AG09309 (cell line): ENCODE measurements at regions not wholly inside any gene's neighbourhood (a gene's known extent, or its start where the extent isn't known, plus 50 kb on each side); places are given as distances from the start of the nearest gene placed in this dataset.

Experiments used
- DNase-seq: peaks from one replicate; pipeline ENCODE4 v3.0.0-alpha.2; 2010; ENCODE audit warnings: low read depth
- H3K4me3 ChIP-seq: 2 replicates; pipeline ENCODE4 v1.5.1; 2011; ENCODE audit warnings: mild to moderate bottlenecking, low read depth, low read length, moderate library complexity; ENCODE audit not compliant: control insufficient read depth
- CTCF ChIP-seq: IDR thresholded peaks from 2 replicates; pipeline ENCODE4 v1.5.1; 2011; ENCODE audit warnings: mild to moderate bottlenecking, low read depth, low read length, inconsistent platforms; ENCODE audit not compliant: insufficient read depth, control insufficient read depth; ENCODE audit errors: missing control alignments

DNA sequence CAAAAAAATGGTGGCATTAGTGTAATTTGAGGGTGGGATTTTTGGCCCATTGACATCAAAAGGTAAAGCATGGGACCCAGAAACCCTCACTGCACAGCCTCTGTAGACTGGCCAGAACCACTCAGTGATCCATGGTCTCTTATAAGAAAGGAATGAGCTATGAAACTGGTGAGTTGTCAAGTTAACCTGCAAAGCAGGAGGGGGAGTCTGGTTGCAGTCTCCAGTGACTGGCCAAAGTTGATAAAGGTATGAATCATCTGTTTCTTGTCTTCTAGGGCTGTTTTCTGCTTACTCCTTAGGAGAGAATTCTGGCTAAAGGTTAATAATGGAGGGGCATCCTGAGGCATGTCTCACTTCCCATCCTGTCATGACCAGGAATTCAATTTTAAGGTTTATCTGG lies 325.2 kb downstream of the TLR4 start:
- DNase-seq = no peak
- TF ChIP-seq CTCF = no peak

DNA sequence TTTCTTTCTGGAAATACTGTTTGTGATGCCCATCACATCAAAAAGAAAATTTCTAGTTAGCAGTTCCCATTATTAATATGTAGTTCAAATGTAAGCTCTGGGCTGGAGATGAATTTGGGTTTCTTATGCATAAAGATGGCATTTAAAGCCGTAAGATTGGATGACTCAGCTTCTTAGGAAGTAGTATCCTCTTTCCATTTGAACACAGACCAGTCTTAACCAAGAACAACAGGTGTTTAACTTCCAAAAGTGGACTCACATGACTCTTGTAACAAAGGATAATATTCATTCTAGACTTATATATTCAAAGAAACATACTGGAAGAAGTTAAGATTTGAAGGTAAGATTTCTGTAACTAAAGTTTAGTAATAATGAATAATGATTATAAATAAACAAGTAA lies 330.5 kb downstream of the TLR4 start:
- TF ChIP-seq CTCF = no peak
- H3K4me3 ChIP-seq = no peak overlapping the region
- DNase-seq = no peak

More for the DNA sequence above, 325.2 kb downstream of the TLR4 start:
- no peak overlapping the region for H3K4me3 ChIP-seq

- no peak overlapping the region for H3K4me3 ChIP-seq
- DNase-seq = no peak
Measured at GRCh38 chr9:118038713-118039112, 334.5 kb downstream of the TLR4 start.

DNA sequence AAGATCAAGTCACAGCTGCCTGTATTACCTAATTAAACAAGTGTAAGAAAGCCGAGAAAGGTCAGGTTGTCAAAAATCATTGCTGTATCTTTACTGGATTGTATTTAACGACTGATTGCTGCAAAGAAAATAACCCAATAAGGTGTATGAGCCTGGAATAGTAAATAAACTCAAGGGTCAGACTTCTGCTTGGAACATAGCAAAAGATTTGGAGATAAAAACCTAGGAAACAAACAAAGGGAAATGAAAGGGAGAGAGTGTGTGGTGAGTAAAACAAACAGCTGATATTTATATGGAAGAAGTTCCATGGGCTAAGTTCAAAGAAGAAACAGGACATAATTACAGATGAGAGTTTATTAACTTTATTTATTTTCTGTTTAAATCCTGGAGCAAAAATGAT lies 354.0 kb downstream of the TLR4 start:
- H3K4me3 ChIP-seq = no peak overlapping the region
- DNase-seq = no peak
- no peak for TF ChIP-seq CTCF

More at GRCh38 chr9:118038713-118039112, 334.5 kb downstream of the TLR4 start:
- TF ChIP-seq CTCF = no peak

GRCh38 chr9:118059484-118060278 lies 355.5 kb downstream of the TLR4 start:
- H3K4me3 ChIP-seq = no peak overlapping the region
- TF ChIP-seq CTCF = no peak
- DNase-seq = no peak

GRCh38 chr9:118083161-118083560 lies 379.0 kb downstream of the TLR4 start:
- H3K4me3 ChIP-seq = no peak overlapping the region
- no peak for DNase-seq
- no peak for TF ChIP-seq CTCF
